H1 (cell line): ENCODE measurements at regions not wholly inside any gene's neighbourhood (a gene's known extent, or its start where the extent isn't known, plus 50 kb on each side); places are given as distances from the start of the nearest gene placed in this dataset.

ENCODE experiments used
- CTCF ChIA-PET: fragments of 300-600 bp; sonication (Branson Sonifier 250); formaldehyde crosslinking; loops from one replicate; lab custom pipeline; 2021; ENCODE audit not compliant: partially characterized antibody; lab: Charles Lee
- POLR2A ChIA-PET: fragments of 300-600 bp; sonication (Branson Sonifier 250); formaldehyde crosslinking; loops from one replicate; lab custom pipeline; 2021; ENCODE audit warnings: inconsistent platforms; ENCODE audit not compliant: partially characterized antibody; lab: Charles Lee
- DNase-seq, 2 experiments: peaks; one replicate each; pipeline versions ENCODE4 v3.0.0 to v3.0.0-alpha.2; 2010 to 2022; ENCODE audit warnings: low spot score in 2 of 2, low read depth in 1 of 2, mixed read lengths in 1 of 2
- FAIRE-seq: peaks from 2 replicates; lab custom pipeline; 2011; peaks lifted over from hg19 to GRCh38; lab: Jason Lieb, UNC
- H2AFZ ChIP-seq: 2 replicates; pipeline ENCODE4 v1.8.1; 2012; ENCODE audit warnings: low read length, inconsistent platforms
- H2AK5ac ChIP-seq: 2 replicates; pipeline ENCODE4 v1.6.1; 2013; ENCODE audit warnings: low read depth, low read length
- H2BK120ac ChIP-seq: replicated peaks from 2 replicates; pipeline ENCODE3; 2013; ENCODE audit warnings: low read depth, low read length, inconsistent platforms
- H2BK12ac ChIP-seq: 2 replicates; pipeline ENCODE4 v1.6.1; 2013; ENCODE audit warnings: low read depth, low read length
- H2BK15ac ChIP-seq: 2 replicates; pipeline ENCODE4 v1.6.1; 2013; ENCODE audit warnings: low read length
- H2BK20ac ChIP-seq: 2 replicates; pipeline ENCODE4 v1.6.1; 2013; ENCODE audit warnings: low read length
- H2BK5ac ChIP-seq: 2 replicates; pipeline ENCODE4 v1.6.1; 2013; ENCODE audit warnings: low read depth, low read length
- H3K14ac ChIP-seq: 2 replicates; pipeline ENCODE4 v1.6.1; 2013; ENCODE audit warnings: inconsistent platforms; ENCODE audit not compliant: insufficient read length
- H3K18ac ChIP-seq: 2 replicates; pipeline ENCODE4 v1.6.1; 2013; ENCODE audit warnings: low read length; ENCODE audit errors: extremely low read depth
- H3K23ac ChIP-seq: 2 replicates; pipeline ENCODE4 v1.6.1; 2013; ENCODE audit warnings: inconsistent platforms; ENCODE audit not compliant: insufficient read length
- H3K23me2 ChIP-seq: 2 replicates; pipeline ENCODE4 v1.6.1; 2013; ENCODE audit warnings: low read depth, low read length
- H3K27ac ChIP-seq: 2 replicates; pipeline ENCODE4 v1.6.1; 2011; ENCODE audit warnings: low read depth, low read length, inconsistent platforms
- H3K27me3 ChIP-seq, 4 experiments: replicated peaks in 1 of 4; 1 replicate in 1 of 4; 2 replicates in 3 of 4; pipeline versions ENCODE4 v1.6.1 to v1.8.1; 2011 to 2013; ENCODE audit warnings: low read length in 3 of 4, mild to moderate bottlenecking in 3 of 4, inconsistent platforms in 2 of 4, mixed read lengths in 2 of 4, moderate library complexity in 1 of 4; ENCODE audit not compliant: control insufficient read depth in 3 of 4, insufficient read depth in 3 of 4; ENCODE audit errors: extremely low read depth in 1 of 4
- H3K36me3 ChIP-seq, 4 experiments: 2 replicates each; pipeline versions ENCODE4 v1.6.1 to v1.8.1; 2011 to 2013; ENCODE audit warnings: mild to moderate bottlenecking in 4 of 4, low read length in 3 of 4, moderate library complexity in 2 of 4, control low read depth in 1 of 4, inconsistent platforms in 1 of 4; ENCODE audit not compliant: insufficient read depth in 4 of 4, control insufficient read depth in 2 of 4
- H3K4ac ChIP-seq: replicated peaks from 2 replicates; pipeline ENCODE3; 2013; ENCODE audit warnings: low read length, low read depth, mixed read lengths, inconsistent platforms; ENCODE audit not compliant: insufficient read length
- H3K4me1 ChIP-seq, 4 experiments: replicated peaks in 1 of 4; 1 replicate in 1 of 4; 2 replicates in 3 of 4; pipeline versions ENCODE4 v1.6.1 to v1.8.1; 2011 to 2013; ENCODE audit warnings: low read length in 3 of 4, inconsistent platforms in 2 of 4, mixed read lengths in 1 of 4; ENCODE audit not compliant: insufficient read depth in 4 of 4, control insufficient read depth in 3 of 4
- H3K4me2 ChIP-seq, 2 experiments: 2 replicates each; pipeline versions ENCODE4 v1.6.1 to v1.8.1; 2011 to 2013; ENCODE audit warnings: low read depth in 2 of 2, low read length in 2 of 2, control low read depth in 1 of 2, inconsistent platforms in 1 of 2, mild to moderate bottlenecking in 1 of 2; ENCODE audit not compliant: insufficient read depth in 1 of 2
- H3K4me3 ChIP-seq, 4 experiments: fragments of 200-600, 300-600 bp in 1 of 4; sonication (generic), shearing (Covaris generic), sonication (Bioruptor Twin) in 1 of 4; 2 replicates each; pipeline versions ENCODE4 v1.5.1 to v1.8.1; 2011 to 2016; ENCODE audit warnings: low read length in 4 of 4, low read depth in 3 of 4, control low read depth in 2 of 4, inconsistent platforms in 2 of 4, mild to moderate bottlenecking in 2 of 4, mixed read lengths in 1 of 4, moderate library complexity in 1 of 4; ENCODE audit not compliant: insufficient read depth in 2 of 4; ENCODE audit errors: extremely low read depth in 1 of 4
- H3K56ac ChIP-seq: replicated peaks from 2 replicates; pipeline ENCODE3; 2013; ENCODE audit warnings: low read depth, mild to moderate bottlenecking, mixed read lengths, low read length, inconsistent platforms; ENCODE audit not compliant: insufficient read length
- H3K79me1 ChIP-seq: 2 replicates; pipeline ENCODE4 v1.6.1; 2013; ENCODE audit warnings: low read depth, low read length, control low read depth
- H3K79me2 ChIP-seq, 2 experiments: 2 replicates each; pipeline versions ENCODE4 v1.6.1 to v1.8.1; 2012 to 2013; ENCODE audit warnings: low read length in 2 of 2, mild to moderate bottlenecking in 2 of 2, inconsistent platforms in 1 of 2; ENCODE audit not compliant: insufficient read depth in 2 of 2, control insufficient read depth in 1 of 2
- H3K9ac ChIP-seq, 4 experiments: replicated peaks in 1 of 4; 1 replicate in 1 of 4; 2 replicates in 3 of 4; pipeline versions ENCODE4 v1.6.1 to v1.8.1; 2011 to 2013; ENCODE audit warnings: low read depth in 3 of 4, low read length in 3 of 4, control low read depth in 2 of 4, mild to moderate bottlenecking in 2 of 4, moderate library complexity in 2 of 4, inconsistent platforms in 1 of 4; ENCODE audit errors: extremely low read depth in 1 of 4
- H3K9me3 ChIP-seq, 2 experiments: 2 replicates each; pipeline versions ENCODE4 v1.6.1 to v1.8.1; 2012 to 2013; ENCODE audit warnings: mild to moderate bottlenecking in 2 of 2, moderate library complexity in 2 of 2, control low read depth in 1 of 2, inconsistent platforms in 1 of 2, low read depth in 1 of 2, low read length in 1 of 2, mixed read lengths in 1 of 2; ENCODE audit not compliant: insufficient read depth in 2 of 2
- H4K20me1 ChIP-seq, 2 experiments: replicated peaks in 1 of 2; 2 replicates each; pipeline versions ENCODE3 to v1.8.1; 2011 to 2013; ENCODE audit warnings: inconsistent platforms in 2 of 2, low read length in 2 of 2, mild to moderate bottlenecking in 1 of 2; ENCODE audit not compliant: insufficient read depth in 2 of 2, control insufficient read depth in 1 of 2
- H4K5ac ChIP-seq: 2 replicates; pipeline ENCODE4 v1.6.1; 2013; ENCODE audit warnings: low read length, low read depth, mixed read lengths, inconsistent platforms; ENCODE audit not compliant: insufficient read length
- H4K8ac ChIP-seq: 2 replicates; pipeline ENCODE4 v1.8.0; 2013; ENCODE audit warnings: mild to moderate bottlenecking, moderate library complexity, low read length, inconsistent platforms; ENCODE audit not compliant: insufficient read depth; ENCODE audit errors: extremely low read depth
- H4K91ac ChIP-seq: replicated peaks from 2 replicates; pipeline ENCODE3; 2013; ENCODE audit warnings: low read length, mixed read lengths, inconsistent platforms; ENCODE audit not compliant: insufficient read length
- BACH1 ChIP-seq: IDR thresholded peaks from 2 replicates; pipeline ENCODE4 v1.6.1; 2012; ENCODE audit warnings: low read length, improper control_type of control experiment
- BRCA1 ChIP-seq: IDR thresholded peaks from 2 replicates; pipeline ENCODE4 v1.6.1; 2012; ENCODE audit warnings: low read depth, low read length, improper control_type of control experiment
- CHD2 ChIP-seq: IDR thresholded peaks from 2 replicates; pipeline ENCODE4 v1.6.1; 2012; ENCODE audit warnings: low read length, improper control_type of control experiment
- CTCF ChIP-seq, 3 experiments: IDR thresholded peaks; 1 replicate in 2 of 3; 2 replicates in 1 of 3; pipeline versions ENCODE4 v1.5.1 to v1.6.1; 2011; ENCODE audit warnings: low read length in 3 of 3, mild to moderate bottlenecking in 3 of 3, inconsistent platforms in 2 of 3, low read depth in 1 of 3, moderate library complexity in 1 of 3; ENCODE audit not compliant: insufficient read depth in 1 of 3; ENCODE audit errors: control extremely low read depth in 1 of 3
- EP300 ChIP-seq, 2 experiments: IDR thresholded peaks; 1 replicate in 1 of 2; 2 replicates in 1 of 2; pipeline ENCODE4 v1.6.1; 2011 to 2012; ENCODE audit warnings: low read depth in 2 of 2, low read length in 2 of 2, mild to moderate bottlenecking in 2 of 2, borderline replicate concordance in 1 of 2, inconsistent platforms in 1 of 2, moderate library complexity in 1 of 2
- EZH2 ChIP-seq: fragments of 200-600 bp; sonication (generic); IDR thresholded peaks from 2 replicates; pipeline ENCODE4 v1.7.1; 2012; ENCODE audit warnings: low read depth, mild to moderate bottlenecking, moderate library complexity, low read length, inconsistent platforms; ENCODE audit not compliant: severe bottlenecking
- GABPA ChIP-seq: IDR thresholded peaks from 2 replicates; pipeline ENCODE4 v1.6.1; 2011; ENCODE audit warnings: mild to moderate bottlenecking, low read length, moderate library complexity, borderline replicate concordance; ENCODE audit not compliant: insufficient read depth
- POLR2A ChIP-seq, 2 experiments: IDR thresholded peaks; 1 replicate in 1 of 2; 2 replicates in 1 of 2; pipeline ENCODE4 v1.6.1; 2011; ENCODE audit warnings: low read depth in 2 of 2, low read length in 2 of 2, mild to moderate bottlenecking in 2 of 2; ENCODE audit errors: control extremely low read depth in 1 of 2
- SP2 ChIP-seq: IDR thresholded peaks from 2 replicates; pipeline ENCODE4 v1.6.1; 2012; ENCODE audit warnings: mild to moderate bottlenecking, low read length, inconsistent platforms
- SP4 ChIP-seq: IDR thresholded peaks from 2 replicates; pipeline ENCODE4 v1.6.1; 2012; ENCODE audit warnings: low read length, inconsistent platforms
- TCF12 ChIP-seq: IDR thresholded peaks from 2 replicates; pipeline ENCODE4 v1.6.1; 2011; ENCODE audit warnings: low read depth, mild to moderate bottlenecking, low read length
- YY1 ChIP-seq: IDR thresholded peaks from 2 replicates; pipeline ENCODE4 v1.6.1; 2011; ENCODE audit warnings: low read depth, mild to moderate bottlenecking, low read length
- WGBS, 2 experiments: shearing (Covaris generic) in 1 of 2; methylation state at CpG; one replicate each; pipeline versions ENCODE4 v1.1.6 to v1.1.7; 2013 to 2015; ENCODE audit warnings: low lambda C conversion rate in 2 of 2, mixed read lengths in 2 of 2, inconsistent platforms in 1 of 2, low coverage in 1 of 2, missing lambda C conversion rate in 1 of 2; ENCODE audit not compliant: insufficient replicate concordance in 2 of 2, insufficient coverage in 1 of 2, insufficient read length in 1 of 2; ENCODE audit errors: extremely low coverage in 1 of 2, missing lambda C conversion rate in 1 of 2; 5-methylcytosine and 5-hydroxymethylcytosine counted together

- H3K23me2 ChIP-seq = no peaks in the 10 kb centered on the region
- H3K27ac ChIP-seq = no peak overlapping the region
- H3K4me3 ChIP-seq = no peak overlapping the region
- DNase-seq = no peak
- no peaks in the 10 kb centered on the region for H3K79me2 ChIP-seq
- H3K23ac ChIP-seq = no peak overlapping the region
- no peak overlapping the region for H2BK12ac ChIP-seq
- ChIA-PET POLR2A (no interaction called here), CTCF (no interaction called here)
- no peak overlapping the region for H3K14ac ChIP-seq
- no peak overlapping the region for H3K18ac ChIP-seq
- no peaks in the 10 kb centered on the region; a peak in 1 of 8 replicates for H3K36me3 ChIP-seq
- H2AK5ac ChIP-seq = no peak overlapping the region
- H3K9ac ChIP-seq = no peak overlapping the region
- no peak overlapping the region for H2BK120ac ChIP-seq
- no peak overlapping the region for H3K4ac ChIP-seq
- H3K9me3 ChIP-seq = peaks cover 16 to 22% of the 10 kb centered on the region in 2 experiments
- H3K4me2 ChIP-seq = no peak overlapping the region
- H3K79me1 ChIP-seq = no peaks in the 10 kb centered on the region
- no peak overlapping the region for H2AFZ ChIP-seq
- H3K27me3 ChIP-seq = no peaks in the 10 kb centered on the region
- H4K20me1 ChIP-seq = no peaks in the 10 kb centered on the region
- H4K91ac ChIP-seq = no peak overlapping the region
- no peaks in the 10 kb centered on the region for H3K4me1 ChIP-seq
- no peak overlapping the region for H4K8ac ChIP-seq
- H2BK20ac ChIP-seq = no peak overlapping the region
- no peak overlapping the region for H2BK5ac ChIP-seq
- 88% methylated on average over 3 of the region's 3 CpGs; no CpG with 5 or more reads in 1 of the 2 experiments for WGBS, 2 experiments
- H4K5ac ChIP-seq = no peak overlapping the region
- H2BK15ac ChIP-seq = no peak overlapping the region
- no peak overlapping the region for H3K56ac ChIP-seq
- FAIRE-seq = no peak
- TF ChIP-seq SP2 (no peak), BACH1 (no peak), BRCA1 (no peak), EP300 (IDR thresholded peaks at IDR 0.05; ENCODE audit: borderline replicate concordance in 1 of 2, low read depth in 2 of 2, low read length in 2 of 2) (no peak), GABPA (no peak), EZH2 (no peak), SP4 (no peak), CHD2 (no peak), YY1 (no peak), TCF12 (no peak), CTCF (IDR thresholded peaks at IDR 0.05; ENCODE audit: control extremely low read depth in 1 of 3, insufficient read depth in 1 of 3, low read depth in 1 of 3, low read length in 3 of 3) (no peak), POLR2A (IDR thresholded peaks at IDR 0.05; ENCODE audit: control extremely low read depth in 1 of 2, low read depth in 2 of 2, low read length in 2 of 2) (no peak)
Observed at GRCh38 chr6:164528539-164528938, 780.9 kb downstream of the C6orf118 start.
